ENCODE measurements at regions not wholly inside any gene's neighbourhood (a gene's known extent, or its start where the extent isn't known, plus 50 kb on each side); places are given as distances from the start of the nearest gene placed in this dataset.

- H3K4me3 ChIP-seq, result no peak overlapping the region
- peaks cover 0 to 27% of the 10 kb centered on the region in 2 donors for H3K27me3 ChIP-seq
- no peaks in the 10 kb centered on the region for H3K9me3 ChIP-seq
- DNase-seq (peak in 1 of 4 donors; percentile 25), ATAC-seq (no peak)
- intact Hi-C loops (cut with DNase I), result no loop called here
- H3K27ac ChIP-seq, result no peak overlapping the region
- H3K4me1 ChIP-seq, result no peaks in the 10 kb centered on the region
- no peak for TF ChIP-seq CTCF (IDR thresholded peaks at IDR 0.05)
- no peaks in the 10 kb centered on the region for H3K36me3 ChIP-seq
Observed at GRCh38 chr19:32105527-32106310, 239.7 kb upstream of the ZNF507 start.

- H3K9me3 ChIP-seq, result peaks cover 0 to 5% of the 10 kb centered on the region in 2 donors
- DNase-seq (no peak), ATAC-seq (no peak)
- intact Hi-C loops (cut with DNase I), result no loop called here
- no peaks in the 10 kb centered on the region for H3K36me3 ChIP-seq
- H3K27ac ChIP-seq, result no peak overlapping the region
- no peak overlapping the region for H3K4me3 ChIP-seq
- no peaks in the 10 kb centered on the region for H3K4me1 ChIP-seq
- no peak for TF ChIP-seq CTCF (IDR thresholded peaks at IDR 0.05)
- no peaks in the 10 kb centered on the region for H3K27me3 ChIP-seq
Observed at GRCh38 chr19:32122258-32122657, 223.2 kb upstream of the ZNF507 start.

- DNase-seq, result no peak
- H3K4me1 ChIP-seq, result no peaks in the 10 kb centered on the region
- no peak for ATAC-seq
- intact Hi-C loops (cut with DNase I), result no loop called here
- no peak overlapping the region for H3K27ac ChIP-seq
- no peaks in the 10 kb centered on the region for H3K36me3 ChIP-seq
- peaks cover 0 to 2% of the 10 kb centered on the region in 2 donors for H3K9me3 ChIP-seq
- no peaks in the 10 kb centered on the region for H3K27me3 ChIP-seq
- TF ChIP-seq CTCF (IDR thresholded peaks at IDR 0.05), result no peak
- H3K4me3 ChIP-seq, result no peak overlapping the region
Observed at GRCh38 chr19:32123355-32123940, 222.0 kb upstream of the ZNF507 start.

- H3K4me3 ChIP-seq, result no peak overlapping the region
- H3K9me3 ChIP-seq, result peaks cover 0 to 2% of the 10 kb centered on the region in 2 donors
- ATAC-seq (no peak), DNase-seq (peak in 1 of 4 donors; percentile 63)
- H3K4me1 ChIP-seq, result no peaks in the 10 kb centered on the region
- no peak for TF ChIP-seq CTCF (IDR thresholded peaks at IDR 0.05)
- no peaks in the 10 kb centered on the region for H3K27me3 ChIP-seq
- intact Hi-C loops (cut with DNase I), result no loop called here
- H3K27ac ChIP-seq, result no peak overlapping the region
- no peaks in the 10 kb centered on the region for H3K36me3 ChIP-seq
Observed at GRCh38 chr19:32124585-32124984, 220.8 kb upstream of the ZNF507 start.

- no peaks in the 10 kb centered on the region for H3K9me3 ChIP-seq
- no peaks in the 10 kb centered on the region for H3K27me3 ChIP-seq
- TF ChIP-seq CTCF (IDR thresholded peaks at IDR 0.05), result no peak
- no peaks in the 10 kb centered on the region for H3K36me3 ChIP-seq
- no peaks in the 10 kb centered on the region for H3K4me1 ChIP-seq
- intact Hi-C loops (cut with DNase I), result no loop called here
- H3K27ac ChIP-seq, result no peak overlapping the region
- ATAC-seq, result no peak
- H3K4me3 ChIP-seq, result no peak overlapping the region
- peak in 1 of 4 donors; percentile 15 for DNase-seq
Observed at GRCh38 chr19:32129141-32129540, 216.3 kb upstream of the ZNF507 start.
